SK-N-MC (cell line): ENCODE measurements at regions not wholly inside any gene's neighbourhood (a gene's known extent, or its start where the extent isn't known, plus 50 kb on each side); places are given as distances from the start of the nearest gene placed in this dataset.

ENCODE experiments used
- DNase-seq: peaks from one replicate; pipeline ENCODE4 v3.0.0-alpha.2; 2011; ENCODE audit warnings: low read depth, low spot score
- H3K27ac ChIP-seq: fragments of 200-600 bp; sonication (generic); 2 replicates; pipeline ENCODE4 v1.5.1; 2016; ENCODE audit warnings: mixed run types
- H3K36me3 ChIP-seq: fragments of 200-600 bp; sonication (generic); 2 replicates; pipeline ENCODE4 v1.6.1; 2017; ENCODE audit warnings: antibody characterized with exemption, low read length, mixed read lengths; ENCODE audit not compliant: insufficient read depth
- H3K4me3 ChIP-seq: fragments of 200-600 bp; sonication (generic); 2 replicates; pipeline ENCODE4 v1.5.1; 2016
- H3K9ac ChIP-seq: fragments of 200-600 bp; sonication (generic); 2 replicates; pipeline ENCODE4 v1.8.0; 2017; ENCODE audit warnings: mixed run types, mixed read lengths; ENCODE audit not compliant: insufficient read length
- H3K9me3 ChIP-seq: fragments of 200-600 bp; sonication (generic); 2 replicates; pipeline ENCODE4 v1.6.1; 2017; ENCODE audit warnings: low read depth, mild to moderate bottlenecking, antibody characterized with exemption, low read length, moderate library complexity, mixed read lengths
- EZH2 ChIP-seq: fragments of 200-600 bp; sonication (generic); IDR thresholded peaks from one replicate; pipeline ENCODE4 v1.6.1; 2017; ENCODE audit warnings: antibody characterized with exemption
- FOXP2 ChIP-seq: optimal IDR thresholded peaks from 2 replicates; pipeline ENCODE3; 2011; ENCODE audit warnings: mild to moderate bottlenecking, moderate library complexity; ENCODE audit not compliant: insufficient read depth; ENCODE audit errors: extremely low read length, control extremely low read depth
- POLR2AphosphoS5 ChIP-seq: IDR thresholded peaks from 2 replicates; pipeline ENCODE4 v1.6.1; 2012; ENCODE audit warnings: mild to moderate bottlenecking, low read depth, low read length, borderline replicate concordance

- Histone ChIP-seq H3K27ac (no peak overlapping the region), H3K9me3 (no peaks in the 10 kb centered on the region), H3K36me3 (no peaks in the 10 kb centered on the region), H3K9ac (no peak overlapping the region), H3K4me3 (no peak overlapping the region)
- no peak for DNase-seq
- TF ChIP-seq EZH2: no peak
- TF ChIP-seq FOXP2: no peak
- TF ChIP-seq POLR2AphosphoS5: no peak
Observed at GRCh38 chr6:79804732-79805131, 142.6 kb downstream of the ELOVL4 start.

GRCh38 chr6:79803917-79804316, 143.4 kb downstream of the ELOVL4 start:
- TF ChIP-seq EZH2 (no peak), POLR2AphosphoS5 (no peak), FOXP2 (no peak)
- Histone ChIP-seq H3K36me3 (no peaks in the 10 kb centered on the region), H3K9me3 (no peaks in the 10 kb centered on the region), H3K9ac (no peak overlapping the region), H3K27ac (no peak overlapping the region), H3K4me3 (no peak overlapping the region)
- no peak for DNase-seq

GRCh38 chr6:79802657-79803300, 144.6 kb downstream of the ELOVL4 start:
- no peak overlapping the region for H3K9ac ChIP-seq
- no peak for TF ChIP-seq EZH2
- TF ChIP-seq FOXP2: no peak
- no peak for TF ChIP-seq POLR2AphosphoS5
- no peaks in the 10 kb centered on the region for H3K9me3 ChIP-seq
- no peak overlapping the region for H3K27ac ChIP-seq
- H3K36me3 ChIP-seq: no peaks in the 10 kb centered on the region
- H3K4me3 ChIP-seq: no peak overlapping the region
- no peak for DNase-seq

- no peaks in the 10 kb centered on the region for H3K9me3 ChIP-seq
- no peak for DNase-seq
Observed at GRCh38 chr6:79801362-79801761, 146.0 kb downstream of the ELOVL4 start.

GRCh38 chr6:79798841-79799240, 148.5 kb downstream of the ELOVL4 start:
- Histone ChIP-seq H3K9ac (no peak overlapping the region), H3K36me3 (no peaks in the 10 kb centered on the region), H3K9me3 (no peaks in the 10 kb centered on the region), H3K27ac (no peak overlapping the region), H3K4me3 (no peak overlapping the region)
- TF ChIP-seq EZH2 (no peak), FOXP2 (no peak), POLR2AphosphoS5 (no peak)
- no peak for DNase-seq

More at GRCh38 chr6:79801362-79801761, 146.0 kb downstream of the ELOVL4 start:
- Histone ChIP-seq H3K27ac (no peak overlapping the region), H3K36me3 (no peaks in the 10 kb centered on the region), H3K4me3 (no peak overlapping the region), H3K9ac (no peak overlapping the region)
- no peak for TF ChIP-seq FOXP2
- no peak for TF ChIP-seq EZH2
- no peak for TF ChIP-seq POLR2AphosphoS5

GRCh38 chr6:79797912-79798311, 149.4 kb downstream of the ELOVL4 start:
- no peak overlapping the region for H3K9ac ChIP-seq

GRCh38 chr6:79797163-79797764, 150.1 kb downstream of the ELOVL4 start:
- no peaks in the 10 kb centered on the region for H3K36me3 ChIP-seq
- TF ChIP-seq FOXP2 (no peak), EZH2 (no peak), POLR2AphosphoS5 (no peak)
- H3K9me3 ChIP-seq: no peaks in the 10 kb centered on the region
- no peak for DNase-seq
- H3K27ac ChIP-seq: no peak overlapping the region
- H3K9ac ChIP-seq: no peak overlapping the region
- H3K4me3 ChIP-seq: no peak overlapping the region

More at GRCh38 chr6:79797912-79798311, 149.4 kb downstream of the ELOVL4 start:
- H3K4me3 ChIP-seq: no peak overlapping the region
- H3K36me3 ChIP-seq: no peaks in the 10 kb centered on the region
- DNase-seq: no peak
- H3K9me3 ChIP-seq: no peaks in the 10 kb centered on the region
- H3K27ac ChIP-seq: no peak overlapping the region
- TF ChIP-seq FOXP2 (no peak), POLR2AphosphoS5 (no peak), EZH2 (no peak)

GRCh38 chr6:79796197-79796596, 151.2 kb downstream of the ELOVL4 start:
- DNase-seq: no peak
- no peak overlapping the region for H3K27ac ChIP-seq
- no peaks in the 10 kb centered on the region for H3K36me3 ChIP-seq
- TF ChIP-seq POLR2AphosphoS5: no peak
- TF ChIP-seq EZH2: no peak
- no peak for TF ChIP-seq FOXP2
- no peaks in the 10 kb centered on the region for H3K9me3 ChIP-seq
- no peak overlapping the region for H3K9ac ChIP-seq
- no peak overlapping the region for H3K4me3 ChIP-seq
